T-helper 1 cell treated with Interleukin-12 subunit alpha and Interleukin-12 subunit beta and Interleukin-4 antibody, amounts not matched to agents 30 μg/mL and 1 μg/mL, for 36 hours (primary cell): ENCODE measurements at regions not wholly inside any gene's neighbourhood (a gene's known extent, or its start where the extent isn't known, plus 50 kb on each side); places are given as distances from the start of the nearest gene placed in this dataset.

Source experiments
- H3K27ac Mint-ChIP-seq: one replicate; pipeline ENCODE4 v1.8.0; 2021; ENCODE audit warnings: mild to moderate bottlenecking, mixed read lengths
- H3K27me3 Mint-ChIP-seq: one replicate; pipeline ENCODE4 v1.8.0; 2021; ENCODE audit warnings: low read depth, mixed read lengths
- H3K36me3 Mint-ChIP-seq: one replicate; pipeline ENCODE4 v1.8.0; 2021; ENCODE audit warnings: low read depth, mixed read lengths
- H3K4me1 Mint-ChIP-seq: one replicate; pipeline ENCODE4 v1.8.0; 2021; ENCODE audit warnings: low read depth, mixed read lengths
- H3K4me3 Mint-ChIP-seq: one replicate; pipeline ENCODE4 v1.8.0; 2021; ENCODE audit warnings: mild to moderate bottlenecking, moderate library complexity, mixed read lengths
- H3K9me3 Mint-ChIP-seq: one replicate; pipeline ENCODE4 v1.8.0; 2021; ENCODE audit warnings: mixed read lengths

- H3K36me3 Mint-ChIP-seq, result no peaks in the 10 kb centered on the region
- no peaks in the 10 kb centered on the region for H3K4me1 Mint-ChIP-seq
- H3K4me3 Mint-ChIP-seq, result no peak overlapping the region
- H3K27ac Mint-ChIP-seq, result no peak overlapping the region
- H3K27me3 Mint-ChIP-seq, result no peaks in the 10 kb centered on the region
- no peaks in the 10 kb centered on the region for H3K9me3 Mint-ChIP-seq
These were observed 542.8 kb downstream of the CDH26 start for GRCh38 chr20:60501048-60501447.

GRCh38 chr20:60502881-60503280, 544.7 kb downstream of the CDH26 start:
- Mint-ChIP-seq H3K27me3 (no peaks in the 10 kb centered on the region), H3K4me3 (no peak overlapping the region), H3K27ac (no peak overlapping the region), H3K36me3 (no peaks in the 10 kb centered on the region), H3K4me1 (no peaks in the 10 kb centered on the region), H3K9me3 (no peaks in the 10 kb centered on the region)

GRCh38 chr20:60505423-60505822, 547.2 kb downstream of the CDH26 start:
- Mint-ChIP-seq H3K36me3 (no peaks in the 10 kb centered on the region), H3K9me3 (no peaks in the 10 kb centered on the region), H3K4me1 (no peaks in the 10 kb centered on the region), H3K27ac (no peak overlapping the region), H3K4me3 (no peak overlapping the region), H3K27me3 (no peaks in the 10 kb centered on the region)

GRCh38 chr20:60506061-60506460, 547.8 kb downstream of the CDH26 start:
- no peaks in the 10 kb centered on the region for H3K27me3 Mint-ChIP-seq
- no peak overlapping the region for H3K27ac Mint-ChIP-seq
- no peaks in the 10 kb centered on the region for H3K4me1 Mint-ChIP-seq
- no peaks in the 10 kb centered on the region for H3K36me3 Mint-ChIP-seq
- H3K4me3 Mint-ChIP-seq, result no peak overlapping the region
- H3K9me3 Mint-ChIP-seq, result no peaks in the 10 kb centered on the region

DNA sequence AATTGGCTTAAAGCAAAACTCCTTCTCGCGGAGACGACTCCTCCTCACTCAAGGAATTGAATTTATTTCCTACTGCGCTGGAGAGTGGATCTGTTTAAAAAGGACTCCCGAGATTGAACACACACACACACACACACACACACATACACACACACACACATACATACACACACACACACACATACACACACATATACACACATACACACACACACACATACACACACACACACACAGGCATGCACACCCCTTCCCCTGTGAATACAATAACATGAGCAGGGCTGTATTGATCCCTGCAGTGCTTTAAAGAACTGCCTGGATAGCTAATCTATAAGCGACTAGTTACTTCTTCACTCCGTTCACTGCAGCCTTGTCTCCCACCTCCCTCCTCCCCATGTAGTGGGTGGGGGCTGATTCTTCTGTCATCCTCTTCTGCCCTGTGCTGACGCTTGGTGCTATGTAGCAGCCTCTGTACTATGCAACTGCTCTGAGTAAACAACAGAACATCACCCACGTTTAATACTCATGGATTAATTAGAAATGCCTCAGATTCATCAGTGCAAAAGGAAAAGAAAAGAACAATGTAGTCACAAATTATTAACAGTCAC, 549.0 kb downstream of the CDH26 start:
- no peak overlapping the region for H3K4me3 Mint-ChIP-seq
- no peaks in the 10 kb centered on the region for H3K27me3 Mint-ChIP-seq
- no peaks in the 10 kb centered on the region for H3K4me1 Mint-ChIP-seq
- H3K27ac Mint-ChIP-seq, result no peak overlapping the region
- no peaks in the 10 kb centered on the region for H3K9me3 Mint-ChIP-seq
- no peaks in the 10 kb centered on the region for H3K36me3 Mint-ChIP-seq

DNA sequence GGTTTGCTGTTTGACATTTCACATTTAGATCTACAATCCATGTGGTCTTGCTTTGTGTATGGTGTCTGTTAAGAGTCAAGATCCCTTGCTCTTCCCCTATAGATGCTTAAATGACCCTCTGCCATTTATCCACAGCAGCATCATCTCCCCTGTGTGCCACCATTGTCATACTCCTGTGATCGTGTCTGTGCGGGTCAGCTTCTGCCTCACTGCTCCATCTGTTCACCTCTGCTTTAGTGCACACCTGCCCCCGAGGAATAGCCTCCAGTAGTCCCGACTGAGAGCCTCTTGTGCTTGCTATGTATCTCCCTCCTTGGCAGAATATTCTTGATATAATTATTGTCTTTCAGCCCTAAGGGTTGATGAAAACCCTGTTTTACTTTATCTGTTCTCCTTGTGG, 551.2 kb downstream of the CDH26 start:
- no peaks in the 10 kb centered on the region for H3K4me1 Mint-ChIP-seq
- no peaks in the 10 kb centered on the region for H3K36me3 Mint-ChIP-seq
- H3K4me3 Mint-ChIP-seq, result no peak overlapping the region
- no peaks in the 10 kb centered on the region for H3K27me3 Mint-ChIP-seq
- no peaks in the 10 kb centered on the region for H3K9me3 Mint-ChIP-seq
- H3K27ac Mint-ChIP-seq, result no peak overlapping the region

DNA sequence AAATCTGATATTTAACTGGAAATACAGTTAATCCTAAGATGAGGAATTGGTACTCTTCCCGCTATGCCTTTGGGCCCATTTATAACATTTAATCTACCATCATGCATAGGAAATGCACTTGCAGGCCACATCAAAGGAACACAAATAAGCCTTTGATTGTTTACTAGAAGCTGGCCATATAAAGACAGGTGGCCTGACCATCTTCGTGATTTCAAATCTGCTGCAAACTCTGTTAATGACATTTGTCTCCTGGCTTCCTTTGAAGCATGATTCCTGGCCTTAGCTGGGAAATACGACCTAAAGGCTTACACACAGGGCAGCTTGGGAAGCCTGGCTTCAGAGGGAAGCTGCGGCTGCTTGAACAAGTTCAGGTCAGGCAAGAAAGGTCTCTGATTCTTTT, 552.1 kb downstream of the CDH26 start:
- H3K27ac Mint-ChIP-seq, result no peak overlapping the region

DNA sequence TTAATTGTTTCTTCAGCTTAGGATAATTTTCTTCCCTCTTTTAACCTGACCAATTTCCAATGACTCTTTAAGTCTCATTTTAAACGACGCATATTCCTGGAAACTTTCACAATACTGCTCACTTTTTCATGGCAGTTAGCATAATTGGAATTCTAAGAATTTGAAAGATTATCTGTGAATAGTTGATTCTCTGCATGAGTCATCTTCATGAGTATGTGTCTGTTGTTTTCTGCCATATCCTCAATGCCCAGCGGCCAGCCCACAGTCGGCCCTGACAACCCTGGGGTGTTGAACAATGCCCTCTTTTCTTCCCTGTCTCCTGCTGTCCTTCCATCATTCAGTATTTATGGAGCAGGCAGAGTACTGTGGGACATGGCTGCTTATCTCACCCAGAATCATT, 554.2 kb downstream of the CDH26 start:
- no peak overlapping the region for H3K4me3 Mint-ChIP-seq
- H3K27ac Mint-ChIP-seq, result no peak overlapping the region
- no peaks in the 10 kb centered on the region for H3K9me3 Mint-ChIP-seq
- H3K4me1 Mint-ChIP-seq, result no peaks in the 10 kb centered on the region
- no peaks in the 10 kb centered on the region for H3K36me3 Mint-ChIP-seq
- H3K27me3 Mint-ChIP-seq, result no peaks in the 10 kb centered on the region

More for the DNA sequence above, 552.1 kb downstream of the CDH26 start:
- Mint-ChIP-seq H3K9me3 (no peaks in the 10 kb centered on the region), H3K27me3 (no peaks in the 10 kb centered on the region), H3K4me3 (no peak overlapping the region), H3K4me1 (no peaks in the 10 kb centered on the region), H3K36me3 (no peaks in the 10 kb centered on the region)

GRCh38 chr20:60513141-60513540, 554.9 kb downstream of the CDH26 start:
- H3K27ac Mint-ChIP-seq, result no peak overlapping the region
- no peak overlapping the region for H3K4me3 Mint-ChIP-seq
- no peaks in the 10 kb centered on the region for H3K36me3 Mint-ChIP-seq
- no peaks in the 10 kb centered on the region for H3K4me1 Mint-ChIP-seq
- no peaks in the 10 kb centered on the region for H3K9me3 Mint-ChIP-seq
- H3K27me3 Mint-ChIP-seq, result no peaks in the 10 kb centered on the region

GRCh38 chr20:60516442-60516841, 558.2 kb downstream of the CDH26 start:
- Mint-ChIP-seq H3K27me3 (no peaks in the 10 kb centered on the region), H3K4me1 (no peaks in the 10 kb centered on the region), H3K4me3 (no peak overlapping the region), H3K27ac (no peak overlapping the region), H3K9me3 (no peaks in the 10 kb centered on the region), H3K36me3 (no peaks in the 10 kb centered on the region)

GRCh38 chr20:60518022-60518421, 559.8 kb downstream of the CDH26 start:
- Mint-ChIP-seq H3K4me1 (no peaks in the 10 kb centered on the region), H3K36me3 (no peaks in the 10 kb centered on the region), H3K27me3 (no peaks in the 10 kb centered on the region), H3K27ac (no peak overlapping the region), H3K9me3 (no peaks in the 10 kb centered on the region), H3K4me3 (no peak overlapping the region)

GRCh38 chr20:60525397-60525796, 567.2 kb downstream of the CDH26 start:
- Mint-ChIP-seq H3K9me3 (no peaks in the 10 kb centered on the region), H3K4me3 (no peak overlapping the region), H3K4me1 (no peaks in the 10 kb centered on the region), H3K27me3 (no peaks in the 10 kb centered on the region), H3K27ac (no peak overlapping the region), H3K36me3 (no peaks in the 10 kb centered on the region)

DNA sequence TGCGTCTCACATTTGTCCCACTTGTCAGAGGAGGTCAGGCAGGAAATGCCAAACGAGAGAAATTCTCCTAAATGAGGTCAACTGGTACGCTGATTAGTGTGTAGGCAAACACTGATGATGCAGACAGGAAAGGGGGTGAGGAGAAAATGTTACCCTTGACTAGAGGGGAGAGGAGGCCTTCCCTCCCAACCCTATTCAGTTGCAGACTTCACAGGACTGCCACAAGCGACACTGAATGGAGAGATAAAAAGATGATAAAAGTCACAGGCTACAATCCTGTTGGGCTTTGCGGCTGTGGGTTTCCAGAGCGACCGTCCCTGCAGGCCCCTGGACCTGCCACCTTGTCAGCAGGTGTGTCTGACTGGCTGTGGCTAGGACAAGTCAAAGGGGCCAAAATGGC, 569.4 kb downstream of the CDH26 start:
- Mint-ChIP-seq H3K27ac (no peak overlapping the region), H3K4me3 (no peak overlapping the region), H3K27me3 (no peaks in the 10 kb centered on the region), H3K36me3 (no peaks in the 10 kb centered on the region), H3K4me1 (no peaks in the 10 kb centered on the region), H3K9me3 (no peaks in the 10 kb centered on the region)

DNA sequence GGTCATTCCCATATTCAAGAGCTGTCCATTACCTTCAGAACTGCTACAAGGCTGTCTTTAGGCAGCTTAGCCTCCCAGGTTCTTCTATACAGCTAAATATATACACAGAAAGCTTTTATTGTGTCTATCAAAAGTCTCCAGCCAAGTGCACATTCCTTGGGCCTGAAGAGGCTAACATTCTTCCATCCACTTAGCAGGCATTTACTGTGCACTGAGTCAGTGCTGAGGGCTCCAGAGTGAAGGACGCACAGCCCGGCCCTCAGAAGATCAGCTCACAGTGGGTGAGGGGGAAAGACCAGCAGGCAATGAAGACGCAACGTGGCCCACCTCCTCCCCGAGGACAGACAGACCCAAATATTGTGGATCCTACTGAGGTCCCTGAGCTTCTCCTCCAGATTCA, 569.9 kb downstream of the CDH26 start:
- H3K9me3 Mint-ChIP-seq, result no peaks in the 10 kb centered on the region
- H3K36me3 Mint-ChIP-seq, result no peaks in the 10 kb centered on the region
- H3K4me3 Mint-ChIP-seq, result no peak overlapping the region
- no peak overlapping the region for H3K27ac Mint-ChIP-seq
- no peaks in the 10 kb centered on the region for H3K4me1 Mint-ChIP-seq
- H3K27me3 Mint-ChIP-seq, result no peaks in the 10 kb centered on the region

DNA sequence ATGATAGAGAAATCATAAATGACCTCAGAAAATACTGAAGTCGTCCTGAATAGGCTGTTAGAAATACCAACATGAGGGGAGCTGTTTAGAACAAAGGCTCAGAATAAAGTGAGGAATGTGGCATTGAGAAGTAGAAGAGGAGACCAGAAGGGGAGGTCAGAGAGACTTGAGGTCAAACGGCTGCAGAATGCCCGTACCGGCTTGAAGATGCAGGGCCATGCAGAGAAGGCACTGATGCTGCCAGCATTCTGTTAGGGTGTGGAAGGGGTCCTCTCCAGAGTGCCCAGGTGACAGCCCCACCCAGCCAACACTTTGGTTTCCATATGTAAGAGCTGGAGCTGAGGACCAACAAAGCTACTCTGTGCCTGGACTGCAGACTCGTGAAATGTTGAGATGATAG, 570.9 kb downstream of the CDH26 start:
- no peaks in the 10 kb centered on the region for H3K9me3 Mint-ChIP-seq
- H3K36me3 Mint-ChIP-seq, result no peaks in the 10 kb centered on the region
- no peak overlapping the region for H3K27ac Mint-ChIP-seq
- no peak overlapping the region for H3K4me3 Mint-ChIP-seq
- no peaks in the 10 kb centered on the region for H3K4me1 Mint-ChIP-seq
- H3K27me3 Mint-ChIP-seq, result no peaks in the 10 kb centered on the region

- Mint-ChIP-seq H3K4me1 (no peaks in the 10 kb centered on the region), H3K9me3 (no peaks in the 10 kb centered on the region), H3K27me3 (no peaks in the 10 kb centered on the region), H3K36me3 (no peaks in the 10 kb centered on the region), H3K4me3 (no peak overlapping the region), H3K27ac (no peak overlapping the region)
These were observed 577.0 kb downstream of the CDH26 start for GRCh38 chr20:60535211-60535610.
